AG10803 (cell line): ENCODE measurements at regions not wholly inside any gene's neighbourhood (a gene's known extent, or its start where the extent isn't known, plus 50 kb on each side); places are given as distances from the start of the nearest gene placed in this dataset.
"Not testable (repeated sequence)": the region's sequence is repeated elsewhere in the genome, so short reads cannot be mapped to it uniquely, and the experiment has no call there.

Experiments
- DNase-seq: peaks from one replicate; pipeline ENCODE4 v3.0.0; 2010; ENCODE audit warnings: low read depth
- H3K4me3 ChIP-seq: 2 replicates; pipeline ENCODE4 v1.5.1; 2011; ENCODE audit warnings: mild to moderate bottlenecking, low read length, control low read depth
- TF ChIP-seq, protein P1 (sequence below): conservative IDR thresholded peaks from 2 replicates; pipeline ENCODE4 v1.5.1; 2011; ENCODE audit warnings: mild to moderate bottlenecking, low read length, control low read depth, inconsistent platforms

DNA sequence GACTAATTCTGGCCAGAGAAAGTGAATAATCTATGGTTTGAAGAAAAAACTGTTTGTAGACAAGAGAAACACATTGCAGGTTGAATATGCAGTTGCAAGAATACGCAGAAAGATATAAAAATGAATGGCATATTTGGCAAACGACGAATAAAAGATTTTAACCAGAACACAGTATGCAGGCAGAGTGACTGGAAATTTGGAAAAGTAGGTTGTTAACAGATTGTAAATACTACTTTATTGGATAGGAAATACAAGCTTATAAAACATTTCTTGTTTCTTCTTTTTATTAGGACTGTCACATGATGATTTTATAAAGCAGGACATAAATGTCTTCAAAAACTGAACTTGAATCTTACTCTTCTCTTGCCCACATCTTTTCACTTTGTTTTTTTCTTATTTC is 573.3 kb upstream of the PBX1 start:
- H3K4me3 ChIP-seq, result no peak overlapping the region
- TF ChIP-seq, protein P1, sequence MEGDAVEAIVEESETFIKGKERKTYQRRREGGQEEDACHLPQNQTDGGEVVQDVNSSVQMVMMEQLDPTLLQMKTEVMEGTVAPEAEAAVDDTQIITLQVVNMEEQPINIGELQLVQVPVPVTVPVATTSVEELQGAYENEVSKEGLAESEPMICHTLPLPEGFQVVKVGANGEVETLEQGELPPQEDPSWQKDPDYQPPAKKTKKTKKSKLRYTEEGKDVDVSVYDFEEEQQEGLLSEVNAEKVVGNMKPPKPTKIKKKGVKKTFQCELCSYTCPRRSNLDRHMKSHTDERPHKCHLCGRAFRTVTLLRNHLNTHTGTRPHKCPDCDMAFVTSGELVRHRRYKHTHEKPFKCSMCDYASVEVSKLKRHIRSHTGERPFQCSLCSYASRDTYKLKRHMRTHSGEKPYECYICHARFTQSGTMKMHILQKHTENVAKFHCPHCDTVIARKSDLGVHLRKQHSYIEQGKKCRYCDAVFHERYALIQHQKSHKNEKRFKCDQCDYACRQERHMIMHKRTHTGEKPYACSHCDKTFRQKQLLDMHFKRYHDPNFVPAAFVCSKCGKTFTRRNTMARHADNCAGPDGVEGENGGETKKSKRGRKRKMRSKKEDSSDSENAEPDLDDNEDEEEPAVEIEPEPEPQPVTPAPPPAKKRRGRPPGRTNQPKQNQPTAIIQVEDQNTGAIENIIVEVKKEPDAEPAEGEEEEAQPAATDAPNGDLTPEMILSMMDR, result no peak

GRCh38 chr1:163999131-163999530 is 559.9 kb upstream of the PBX1 start:
- TF ChIP-seq, protein P1, result no peak
- no peak for DNase-seq
- no peak overlapping the region for H3K4me3 ChIP-seq

More for the DNA sequence above, 573.3 kb upstream of the PBX1 start:
- no peak for DNase-seq

DNA sequence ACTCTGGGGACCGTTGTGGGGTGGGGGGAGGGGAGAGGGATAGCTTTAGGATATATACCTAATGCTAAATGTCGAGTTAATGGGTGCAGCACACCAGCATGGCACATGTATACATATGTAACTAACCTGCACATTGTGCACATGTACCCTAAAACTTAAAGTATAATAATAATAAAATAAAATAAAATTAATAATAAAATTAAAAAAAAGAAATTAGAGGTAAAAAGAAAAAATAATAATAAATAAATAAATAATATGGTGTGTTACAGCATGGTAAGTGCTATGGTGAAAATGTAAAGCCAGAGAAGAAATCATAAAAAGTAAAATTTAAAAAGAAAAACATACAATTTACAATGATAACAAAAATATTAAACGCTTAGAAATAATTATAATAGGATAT is 552.8 kb upstream of the PBX1 start:
- H3K4me3 ChIP-seq, DNase-seq: not testable (repeated sequence)

- TF ChIP-seq, protein P1, result no peak
These were observed 552.4 kb upstream of the PBX1 start for GRCh38 chr1:164006621-164007020.

GRCh38 chr1:164017239-164017638 is 541.7 kb upstream of the PBX1 start:
- DNase-seq, result no peak
- TF ChIP-seq, protein P1, result no peak
- H3K4me3 ChIP-seq, result no peak overlapping the region

More at GRCh38 chr1:164006621-164007020, 552.4 kb upstream of the PBX1 start:
- H3K4me3 ChIP-seq, result no peak overlapping the region
- DNase-seq, result no peak

- TF ChIP-seq, protein P1, result no peak
- no peak overlapping the region for H3K4me3 ChIP-seq
- no peak for DNase-seq
These were observed 538.6 kb upstream of the PBX1 start for GRCh38 chr1:164020391-164020790.

DNA sequence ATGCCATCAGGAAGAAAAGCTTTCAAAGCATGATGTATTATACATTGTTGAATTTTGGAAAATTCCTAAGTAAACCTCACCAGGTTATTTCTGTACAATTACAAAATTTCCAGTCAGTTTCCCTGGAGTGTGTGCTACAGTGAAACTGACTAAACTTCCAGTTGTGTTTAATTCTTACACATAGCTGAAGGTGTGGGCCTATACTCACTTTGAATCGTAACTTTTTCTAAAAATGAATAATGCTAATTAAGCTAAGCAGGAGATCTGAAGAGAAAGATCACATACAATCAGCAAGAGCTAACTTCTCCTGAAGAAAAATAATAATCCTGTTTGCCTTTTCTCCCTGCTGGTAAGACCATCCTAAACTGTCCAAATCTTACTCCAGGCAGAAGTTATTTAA is 537.2 kb upstream of the PBX1 start:
- TF ChIP-seq, protein P1, result no peak
- DNase-seq, result no peak
- H3K4me3 ChIP-seq, result no peak overlapping the region

DNA sequence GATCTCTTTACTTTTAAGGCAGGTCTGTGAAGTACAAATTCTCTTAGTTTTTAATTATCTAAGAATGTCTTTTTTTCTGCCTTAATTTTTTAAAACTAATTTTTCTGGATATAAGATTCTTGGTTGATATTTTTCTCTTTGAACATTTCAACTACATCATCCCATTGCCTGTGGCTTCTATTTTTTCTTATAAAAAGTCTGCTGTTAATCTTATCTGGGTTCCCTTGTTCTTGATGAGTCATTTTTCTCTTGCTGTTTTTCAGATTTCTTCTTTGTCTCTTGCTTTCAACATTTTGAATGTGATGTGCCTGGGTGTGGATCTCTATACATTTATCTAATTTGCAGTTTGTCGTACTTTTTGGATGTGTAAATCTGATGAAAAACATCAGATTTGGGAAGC is 525.2 kb upstream of the PBX1 start:
- no peak for DNase-seq
- TF ChIP-seq, protein P1, result no peak

More for the DNA sequence above, 525.2 kb upstream of the PBX1 start:
- H3K4me3 ChIP-seq, result no peak overlapping the region
